ES-I3 (cell line): ENCODE measurements at regions not wholly inside any gene's neighbourhood (a gene's known extent, or its start where the extent isn't known, plus 50 kb on each side); places are given as distances from the start of the nearest gene placed in this dataset.

Source experiments
- H3K36me3 ChIP-seq: 2 replicates; pipeline ENCODE4 v1.6.1; 2013; ENCODE audit warnings: mild to moderate bottlenecking, low read length, control low read depth, moderate library complexity; ENCODE audit not compliant: insufficient read depth
- H3K4me1 ChIP-seq: 2 replicates; pipeline ENCODE4 v1.6.1; 2013; ENCODE audit warnings: mild to moderate bottlenecking, control low read depth, low read length; ENCODE audit not compliant: insufficient read depth
- H3K9ac ChIP-seq: 2 replicates; pipeline ENCODE4 v1.6.1; 2013; ENCODE audit warnings: low read depth, mild to moderate bottlenecking, low read length, moderate library complexity
- H3K9me3 ChIP-seq: 2 replicates; pipeline ENCODE4 v1.6.1; 2013; ENCODE audit warnings: mild to moderate bottlenecking, low read length, moderate library complexity; ENCODE audit not compliant: control insufficient read depth, insufficient read depth

GRCh38 chr10:78777867-78778266 is 290.9 kb upstream of the ZMIZ1 start:
- no peaks in the 10 kb centered on the region for H3K36me3 ChIP-seq
- no peaks in the 10 kb centered on the region for H3K9me3 ChIP-seq
- H3K4me1 ChIP-seq: peaks cover 8% of the 10 kb centered on the region; the same call in 1 of the 2 replicates
- no peak overlapping the region for H3K9ac ChIP-seq

GRCh38 chr10:78778444-78779338 is 290.1 kb upstream of the ZMIZ1 start:
- Histone ChIP-seq H3K9ac (no peak overlapping the region), H3K4me1 (peaks cover 8% of the 10 kb centered on the region; the same call in 1 of the 2 replicates), H3K36me3 (no peaks in the 10 kb centered on the region), H3K9me3 (0 out of 2 replicates have a peak, but pooled peaks cover 2% of the 10 kb centered on the region)

- Histone ChIP-seq H3K4me1 (peaks cover 8% of the 10 kb centered on the region; the same call in 1 of the 2 replicates), H3K9ac (no peak overlapping the region), H3K9me3 (0 out of 2 replicates have a peak, but pooled peaks cover 2% of the 10 kb centered on the region), H3K36me3 (no peaks in the 10 kb centered on the region)
Measured at GRCh38 chr10:78779339-78779955, 289.3 kb upstream of the ZMIZ1 start.

- Histone ChIP-seq H3K4me1 (no peaks in the 10 kb centered on the region; the same call in 1 of the 2 replicates), H3K9ac (no peak overlapping the region), H3K36me3 (no peaks in the 10 kb centered on the region), H3K9me3 (0 out of 2 replicates have a peak, but pooled peaks cover 2% of the 10 kb centered on the region)
Measured at GRCh38 chr10:78780551-78780961, 288.2 kb upstream of the ZMIZ1 start.

GRCh38 chr10:78781251-78781913 is 287.4 kb upstream of the ZMIZ1 start:
- Histone ChIP-seq H3K9ac (no peak overlapping the region), H3K36me3 (no peaks in the 10 kb centered on the region), H3K9me3 (0 out of 2 replicates have a peak, but pooled peaks cover 2% of the 10 kb centered on the region), H3K4me1 (no peaks in the 10 kb centered on the region; the same call in 1 of the 2 replicates)

GRCh38 chr10:78781991-78782390 is 286.8 kb upstream of the ZMIZ1 start:
- Histone ChIP-seq H3K9ac (no peak overlapping the region), H3K4me1 (no peaks in the 10 kb centered on the region; the same call in 1 of the 2 replicates), H3K36me3 (no peaks in the 10 kb centered on the region), H3K9me3 (0 out of 2 replicates have a peak, but pooled peaks cover 2% of the 10 kb centered on the region)

- Histone ChIP-seq H3K9ac (no peak overlapping the region), H3K4me1 (no peaks in the 10 kb centered on the region), H3K36me3 (no peaks in the 10 kb centered on the region), H3K9me3 (0 out of 2 replicates have a peak, but pooled peaks cover 2% of the 10 kb centered on the region)
Measured at GRCh38 chr10:78782441-78782840, 286.3 kb upstream of the ZMIZ1 start.

GRCh38 chr10:78783753-78784152 is 285.0 kb upstream of the ZMIZ1 start:
- Histone ChIP-seq H3K4me1 (no peaks in the 10 kb centered on the region), H3K36me3 (no peaks in the 10 kb centered on the region), H3K9ac (no peak overlapping the region), H3K9me3 (0 out of 2 replicates have a peak, but pooled peaks cover 2% of the 10 kb centered on the region)

GRCh38 chr10:78784546-78784945 is 284.2 kb upstream of the ZMIZ1 start:
- H3K36me3 ChIP-seq: no peaks in the 10 kb centered on the region
- H3K9me3 ChIP-seq: 0 out of 2 replicates have a peak, but pooled peaks cover 2% of the 10 kb centered on the region
- H3K4me1 ChIP-seq: no peaks in the 10 kb centered on the region
- no peak overlapping the region for H3K9ac ChIP-seq

- Histone ChIP-seq H3K36me3 (no peaks in the 10 kb centered on the region), H3K9ac (no peak overlapping the region), H3K9me3 (0 out of 2 replicates have a peak, but pooled peaks cover 2% of the 10 kb centered on the region), H3K4me1 (no peaks in the 10 kb centered on the region)
Measured at GRCh38 chr10:78785066-78785465, 283.7 kb upstream of the ZMIZ1 start.

GRCh38 chr10:78785991-78786390 is 282.8 kb upstream of the ZMIZ1 start:
- no peaks in the 10 kb centered on the region for H3K36me3 ChIP-seq
- H3K9ac ChIP-seq: no peak overlapping the region
- 0 out of 2 replicates have a peak, but pooled peaks cover 2% of the 10 kb centered on the region for H3K9me3 ChIP-seq
- H3K4me1 ChIP-seq: no peaks in the 10 kb centered on the region

GRCh38 chr10:78787125-78787524 is 281.6 kb upstream of the ZMIZ1 start:
- Histone ChIP-seq H3K4me1 (no peaks in the 10 kb centered on the region), H3K9ac (no peak overlapping the region), H3K36me3 (no peaks in the 10 kb centered on the region), H3K9me3 (0 out of 2 replicates have a peak, but pooled peaks cover 2% of the 10 kb centered on the region)

GRCh38 chr10:78794736-78795455 is 273.9 kb upstream of the ZMIZ1 start:
- no peaks in the 10 kb centered on the region for H3K36me3 ChIP-seq
- no peaks in the 10 kb centered on the region for H3K9me3 ChIP-seq
- no peaks in the 10 kb centered on the region for H3K4me1 ChIP-seq
- no peak overlapping the region for H3K9ac ChIP-seq
